GM11168 (cell line): ENCODE measurements at regions not wholly inside any gene's neighbourhood (a gene's known extent, or its start where the extent isn't known, plus 50 kb on each side); places are given as distances from the start of the nearest gene placed in this dataset.

Experiments
- in situ Hi-C: fragments of 300-500 bp; cut with MboI; formaldehyde crosslinking; loops from one replicate; pipeline ENCODE4 v1.12.0; 2022; ENCODE audit warnings: low sequenced_read_pairs; ENCODE audit not compliant: unreplicated experiment

- in situ Hi-C loops, result no loop called here
These were observed 120.8 kb downstream of the CEBPB start for GRCh38 chr20:50311308-50312001.

GRCh38 chr20:50312002-50312681 is 121.5 kb downstream of the CEBPB start:
- in situ Hi-C loops, result no loop called here

GRCh38 chr20:50312682-50313521 is 122.3 kb downstream of the CEBPB start:
- in situ Hi-C loops, result no loop called here

- in situ Hi-C loops, result no loop called here
These were observed 122.8 kb downstream of the CEBPB start for GRCh38 chr20:50313522-50313820.

GRCh38 chr20:50313827-50314677 is 123.4 kb downstream of the CEBPB start:
- in situ Hi-C loops, result no loop called here

GRCh38 chr20:50314678-50315335 is 124.2 kb downstream of the CEBPB start:
- in situ Hi-C loops, result no loop called here

- in situ Hi-C loops, result no loop called here
These were observed 125.2 kb downstream of the CEBPB start for GRCh38 chr20:50315586-50316551.

GRCh38 chr20:50317116-50317515 is 126.5 kb downstream of the CEBPB start:
- in situ Hi-C loops, result no loop called here

GRCh38 chr20:50317609-50318008 is 127.0 kb downstream of the CEBPB start:
- in situ Hi-C loops, result no loop called here

- in situ Hi-C loops, result no loop called here
These were observed 128.1 kb downstream of the CEBPB start for GRCh38 chr20:50318710-50319109.

- in situ Hi-C loops, result no loop called here
These were observed 129.6 kb downstream of the CEBPB start for GRCh38 chr20:50320005-50320900.

GRCh38 chr20:50320901-50321796 is 130.5 kb downstream of the CEBPB start:
- in situ Hi-C loops, result no loop called here

- in situ Hi-C loops, result no loop called here
These were observed 131.3 kb downstream of the CEBPB start for GRCh38 chr20:50321797-50322480.

- in situ Hi-C loops, result no loop called here
These were observed 132.1 kb downstream of the CEBPB start for GRCh38 chr20:50322703-50323131.

GRCh38 chr20:50323209-50323608 is 132.6 kb downstream of the CEBPB start:
- in situ Hi-C loops, result no loop called here
